ENCODE measurements at regions not wholly inside any gene's neighbourhood (a gene's known extent, or its start where the extent isn't known, plus 50 kb on each side); places are given as distances from the start of the nearest gene placed in this dataset.

GRCh38 chr4:14575289-14575688 lies 427.0 kb upstream of the CPEB2 start:
- no peaks in the 10 kb centered on the region for H3K27me3 ChIP-seq (replicated peaks; ENCODE audit: insufficient read depth)
- H3K4me3 ChIP-seq, result no peak overlapping the region
- TF ChIP-seq, protein P1, sequence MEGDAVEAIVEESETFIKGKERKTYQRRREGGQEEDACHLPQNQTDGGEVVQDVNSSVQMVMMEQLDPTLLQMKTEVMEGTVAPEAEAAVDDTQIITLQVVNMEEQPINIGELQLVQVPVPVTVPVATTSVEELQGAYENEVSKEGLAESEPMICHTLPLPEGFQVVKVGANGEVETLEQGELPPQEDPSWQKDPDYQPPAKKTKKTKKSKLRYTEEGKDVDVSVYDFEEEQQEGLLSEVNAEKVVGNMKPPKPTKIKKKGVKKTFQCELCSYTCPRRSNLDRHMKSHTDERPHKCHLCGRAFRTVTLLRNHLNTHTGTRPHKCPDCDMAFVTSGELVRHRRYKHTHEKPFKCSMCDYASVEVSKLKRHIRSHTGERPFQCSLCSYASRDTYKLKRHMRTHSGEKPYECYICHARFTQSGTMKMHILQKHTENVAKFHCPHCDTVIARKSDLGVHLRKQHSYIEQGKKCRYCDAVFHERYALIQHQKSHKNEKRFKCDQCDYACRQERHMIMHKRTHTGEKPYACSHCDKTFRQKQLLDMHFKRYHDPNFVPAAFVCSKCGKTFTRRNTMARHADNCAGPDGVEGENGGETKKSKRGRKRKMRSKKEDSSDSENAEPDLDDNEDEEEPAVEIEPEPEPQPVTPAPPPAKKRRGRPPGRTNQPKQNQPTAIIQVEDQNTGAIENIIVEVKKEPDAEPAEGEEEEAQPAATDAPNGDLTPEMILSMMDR (IDR thresholded peaks at IDR 0.05), result no peak
- ATAC-seq (ENCODE audit: insufficient number of reproducible peaks, low FRiP score, low read depth), result no peak
- no peaks in the 10 kb centered on the region for H3K4me1 ChIP-seq (ENCODE audit: control insufficient read depth in 1 of 2, low read depth in 2 of 2)
- H3K9me3 ChIP-seq, result no peaks in the 10 kb centered on the region
- DNase-seq (ENCODE audit: low spot score), result no peak
- no peak overlapping the region for H3K27ac ChIP-seq
- no peaks in the 10 kb centered on the region for H3K36me3 ChIP-seq

- TF ChIP-seq, protein P1 (IDR thresholded peaks at IDR 0.05), result no peak
- Histone ChIP-seq H3K27ac (no peak overlapping the region), H3K36me3 (no peaks in the 10 kb centered on the region), H3K4me1 (ENCODE audit: control insufficient read depth in 1 of 2, low read depth in 2 of 2) (no peaks in the 10 kb centered on the region), H3K27me3 (replicated peaks; ENCODE audit: insufficient read depth) (no peaks in the 10 kb centered on the region), H3K4me3 (no peak overlapping the region), H3K9me3 (no peaks in the 10 kb centered on the region)
- no peak for DNase-seq (ENCODE audit: low spot score)
- ATAC-seq (ENCODE audit: insufficient number of reproducible peaks, low FRiP score, low read depth), result no peak
These were observed 426.4 kb upstream of the CPEB2 start for GRCh38 chr4:14575919-14576318.

DNA sequence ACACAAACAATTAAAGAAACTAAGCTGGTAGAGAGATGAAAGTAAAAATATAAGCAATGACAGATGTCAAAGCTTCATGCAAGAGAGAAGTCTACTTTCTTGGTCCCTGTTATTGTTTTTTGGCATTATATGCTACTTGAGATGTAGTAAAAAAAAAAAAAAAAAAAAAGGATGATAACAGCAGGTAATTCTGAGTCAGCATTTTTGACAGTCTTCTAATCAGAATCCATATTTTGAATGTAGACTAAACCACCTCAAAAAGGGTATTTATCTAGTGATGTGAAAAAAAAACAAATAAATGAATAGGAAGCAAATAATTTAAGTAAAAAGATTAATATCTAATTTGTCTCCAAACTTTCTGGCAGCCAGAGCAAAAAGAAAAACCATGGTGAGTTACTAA lies 422.2 kb upstream of the CPEB2 start:
- H3K36me3 ChIP-seq, result no peaks in the 10 kb centered on the region
- H3K4me3 ChIP-seq, result no peak overlapping the region
- DNase-seq (ENCODE audit: low spot score) (no peak), ATAC-seq (ENCODE audit: insufficient number of reproducible peaks, low FRiP score, low read depth) (no peak)
- no peak overlapping the region for H3K27ac ChIP-seq
- H3K27me3 ChIP-seq (replicated peaks; ENCODE audit: insufficient read depth), result no peaks in the 10 kb centered on the region
- TF ChIP-seq, protein P1 (IDR thresholded peaks at IDR 0.05), result no peak
- no peaks in the 10 kb centered on the region for H3K9me3 ChIP-seq
- no peaks in the 10 kb centered on the region for H3K4me1 ChIP-seq (ENCODE audit: control insufficient read depth in 1 of 2, low read depth in 2 of 2)

GRCh38 chr4:14581741-14582140 lies 420.5 kb upstream of the CPEB2 start:
- no peaks in the 10 kb centered on the region for H3K27me3 ChIP-seq (replicated peaks; ENCODE audit: insufficient read depth)
- no peak overlapping the region for H3K4me3 ChIP-seq
- no peaks in the 10 kb centered on the region for H3K4me1 ChIP-seq (ENCODE audit: control insufficient read depth in 1 of 2, low read depth in 2 of 2)
- H3K36me3 ChIP-seq, result no peaks in the 10 kb centered on the region
- H3K27ac ChIP-seq, result no peak overlapping the region
- ATAC-seq (ENCODE audit: insufficient number of reproducible peaks, low FRiP score, low read depth) (no peak), DNase-seq (ENCODE audit: low spot score) (no peak)
- no peaks in the 10 kb centered on the region for H3K9me3 ChIP-seq
- TF ChIP-seq, protein P1 (IDR thresholded peaks at IDR 0.05), result no peak

DNA sequence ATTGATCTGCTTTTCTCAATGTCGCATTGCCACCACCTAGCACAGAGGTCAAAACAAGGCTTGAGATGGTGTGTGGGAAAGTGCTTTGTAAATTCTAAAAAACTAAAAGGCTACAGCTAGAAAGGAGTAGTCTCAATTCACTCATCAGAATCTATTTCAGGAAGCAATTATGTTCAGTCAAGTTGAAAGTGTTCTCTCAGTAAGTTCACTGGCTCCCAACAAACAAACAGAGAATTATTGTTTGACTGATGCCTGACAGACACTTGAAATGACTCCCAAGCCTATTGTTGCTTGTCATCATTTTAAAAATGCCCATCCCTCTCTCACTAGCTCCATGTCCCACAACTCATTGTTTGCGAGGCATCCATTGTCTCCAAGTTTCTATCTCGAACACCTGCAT lies 419.6 kb upstream of the CPEB2 start:
- Histone ChIP-seq H3K9me3 (no peaks in the 10 kb centered on the region), H3K4me3 (no peak overlapping the region), H3K36me3 (no peaks in the 10 kb centered on the region), H3K4me1 (ENCODE audit: control insufficient read depth in 1 of 2, low read depth in 2 of 2) (no peaks in the 10 kb centered on the region), H3K27ac (no peak overlapping the region), H3K27me3 (replicated peaks; ENCODE audit: insufficient read depth) (no peaks in the 10 kb centered on the region)
- TF ChIP-seq, protein P1 (IDR thresholded peaks at IDR 0.05), result no peak
- DNase-seq (ENCODE audit: low spot score) (no peak), ATAC-seq (ENCODE audit: insufficient number of reproducible peaks, low FRiP score, low read depth) (no peak)

Data from thoracic aorta (tissue), 2 donors.